COLO668 (cell line): ENCODE measurements at regions not wholly inside any gene's neighbourhood (a gene's known extent, or its start where the extent isn't known, plus 50 kb on each side); places are given as distances from the start of the nearest gene placed in this dataset.

Source experiments
- DNase-seq: peaks from one replicate; lab custom pipeline; 2025; ENCODE audit not compliant: unreplicated experiment; lab: John Stamatoyannopoulos, UW

DNA sequence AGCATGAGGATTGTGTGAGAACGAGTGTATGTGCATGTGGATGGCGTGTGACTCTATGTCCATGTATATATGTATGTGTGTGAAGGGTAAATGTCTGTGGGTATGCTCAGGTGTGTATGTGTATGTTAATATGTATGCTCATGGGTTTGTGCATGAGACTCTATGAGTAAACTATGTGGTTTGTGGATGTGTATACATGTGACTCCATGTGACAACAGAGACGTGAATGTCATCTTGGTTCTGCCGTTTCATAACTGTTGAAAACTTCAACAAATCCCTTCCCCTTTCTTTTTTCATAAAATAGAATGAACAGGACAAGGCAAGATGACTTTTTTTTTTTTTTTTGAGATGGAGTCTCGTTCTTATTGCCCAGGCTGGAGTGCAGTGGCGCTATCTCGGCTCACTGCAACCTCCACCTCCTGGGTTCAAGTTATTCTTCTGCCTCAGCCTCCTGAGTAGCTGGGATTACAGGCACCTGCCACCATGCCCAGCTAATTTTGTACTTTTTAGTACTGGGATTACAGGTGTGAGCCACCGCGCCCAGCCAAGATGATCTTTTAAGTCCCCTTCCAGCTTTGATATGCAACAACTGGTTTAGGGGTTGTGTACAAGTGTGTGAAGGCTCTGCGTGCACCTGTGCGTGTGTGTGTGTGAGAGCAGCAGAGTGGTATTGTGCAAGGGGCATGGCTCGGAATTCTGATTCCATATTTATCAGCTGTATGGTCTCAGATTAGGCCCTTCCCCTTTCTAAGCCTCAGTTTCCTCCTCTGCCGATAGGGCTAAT, 106.3 kb downstream of the EBNA1BP2 start:
- DNase-seq = no peak

DNA sequence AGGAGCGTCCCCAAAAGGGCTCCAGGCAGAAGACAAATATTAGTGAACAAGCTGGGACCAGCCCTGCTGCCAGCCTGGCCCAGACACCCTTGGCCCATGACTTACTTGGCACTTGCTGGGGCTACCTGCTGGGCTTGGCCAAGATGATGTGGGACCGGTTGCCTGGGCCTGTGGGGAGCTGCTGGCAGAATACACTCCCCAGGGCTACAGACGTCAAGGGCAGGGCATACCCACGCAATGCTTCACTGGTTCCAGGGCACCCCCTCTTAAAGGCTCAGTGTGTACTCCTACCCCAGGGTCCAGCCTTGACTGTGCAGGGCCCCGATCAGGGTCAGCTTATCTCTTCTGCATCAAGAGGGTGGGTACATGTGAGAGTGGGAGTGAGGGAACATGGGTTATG, 106.5 kb upstream of the SLC2A1 start:
- no peak for DNase-seq

DNA sequence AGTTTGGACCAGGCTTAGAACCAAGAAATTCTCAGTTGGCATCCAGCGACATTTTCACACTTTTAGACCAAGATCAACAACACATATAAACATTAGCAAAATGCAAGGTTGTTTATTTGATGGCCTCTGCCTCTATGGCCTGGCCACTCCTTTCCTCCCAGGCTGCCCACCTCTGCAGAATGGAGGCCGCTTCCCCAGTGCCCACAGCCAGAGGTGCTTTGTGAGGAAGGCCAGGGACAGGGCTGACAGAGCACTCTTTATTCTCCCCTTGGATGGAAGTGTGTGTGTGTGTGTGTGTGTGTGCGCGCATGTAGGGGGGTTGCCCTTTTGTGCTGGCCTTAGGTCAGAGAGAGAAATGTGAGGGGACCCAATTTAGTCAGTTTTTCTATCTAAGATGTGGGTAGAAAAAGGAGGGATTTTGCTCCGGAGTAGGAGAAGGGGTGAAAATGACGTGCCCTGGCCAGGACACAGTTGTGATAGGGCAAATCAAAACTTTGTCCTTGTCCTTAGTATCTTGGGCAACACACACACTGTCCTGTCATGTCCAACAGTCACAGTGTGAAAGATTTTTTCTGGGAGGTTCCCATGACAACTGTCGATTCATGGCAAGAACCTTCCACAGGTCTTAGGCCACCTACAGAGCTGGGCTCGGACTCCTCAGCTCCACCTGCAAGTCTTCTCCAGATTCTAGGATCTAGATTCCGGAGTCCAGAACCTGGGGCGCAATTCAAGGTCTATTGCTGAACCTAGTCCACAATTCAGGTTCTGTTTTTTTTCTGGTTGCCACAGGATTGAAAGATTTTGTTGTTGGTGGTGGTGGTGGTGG, 104.9 kb upstream of the SLC2A1 start:
- DNase-seq = no peak

DNA sequence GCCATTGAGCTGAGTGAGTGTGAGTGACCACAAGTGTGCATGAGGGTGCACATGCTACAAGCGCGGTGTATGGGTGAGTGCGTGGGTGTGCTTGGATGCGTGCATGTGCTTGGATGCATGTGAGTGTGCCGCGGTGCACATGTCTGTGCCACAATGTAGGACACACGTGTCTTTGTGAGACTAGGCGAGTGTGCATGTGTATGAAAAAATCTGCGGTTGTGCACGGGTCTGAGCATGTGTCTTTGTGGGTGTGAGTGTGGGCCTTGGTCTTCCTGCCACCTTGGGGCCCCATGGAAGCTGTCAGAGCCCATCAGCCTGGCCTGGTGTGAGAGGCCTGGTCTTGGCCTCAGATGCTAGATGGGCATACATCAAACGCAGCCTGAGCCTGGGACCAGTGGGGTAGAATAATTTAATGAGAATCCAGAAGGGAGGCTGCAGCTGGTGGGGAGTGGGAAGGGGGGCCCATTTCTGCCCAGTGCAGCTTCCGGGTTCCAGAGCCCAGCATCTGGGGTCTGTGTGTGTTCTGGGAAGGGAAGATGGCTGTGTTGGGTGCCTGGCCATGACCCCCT, 103.9 kb upstream of the SLC2A1 start:
- DNase-seq = no peak

DNA sequence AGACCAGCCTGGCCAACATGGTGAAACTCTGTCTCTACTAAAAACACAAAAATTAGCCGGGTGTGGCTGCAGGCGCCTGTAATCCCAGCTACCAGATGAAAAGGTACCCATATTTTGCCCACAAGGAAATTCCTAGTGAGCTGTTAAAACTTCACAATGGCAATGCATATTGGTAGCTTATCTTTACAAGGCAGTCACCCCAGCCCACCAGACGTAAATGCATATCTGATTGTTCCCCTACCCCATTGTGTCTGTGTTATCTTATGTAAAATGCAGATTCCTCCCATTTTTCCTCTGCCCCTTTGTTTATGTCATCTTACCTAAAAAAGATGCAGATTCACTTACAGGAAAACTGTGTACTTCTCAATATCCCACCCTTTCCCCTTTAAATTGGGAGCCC, 103.1 kb upstream of the SLC2A1 start:
- no peak for DNase-seq

DNA sequence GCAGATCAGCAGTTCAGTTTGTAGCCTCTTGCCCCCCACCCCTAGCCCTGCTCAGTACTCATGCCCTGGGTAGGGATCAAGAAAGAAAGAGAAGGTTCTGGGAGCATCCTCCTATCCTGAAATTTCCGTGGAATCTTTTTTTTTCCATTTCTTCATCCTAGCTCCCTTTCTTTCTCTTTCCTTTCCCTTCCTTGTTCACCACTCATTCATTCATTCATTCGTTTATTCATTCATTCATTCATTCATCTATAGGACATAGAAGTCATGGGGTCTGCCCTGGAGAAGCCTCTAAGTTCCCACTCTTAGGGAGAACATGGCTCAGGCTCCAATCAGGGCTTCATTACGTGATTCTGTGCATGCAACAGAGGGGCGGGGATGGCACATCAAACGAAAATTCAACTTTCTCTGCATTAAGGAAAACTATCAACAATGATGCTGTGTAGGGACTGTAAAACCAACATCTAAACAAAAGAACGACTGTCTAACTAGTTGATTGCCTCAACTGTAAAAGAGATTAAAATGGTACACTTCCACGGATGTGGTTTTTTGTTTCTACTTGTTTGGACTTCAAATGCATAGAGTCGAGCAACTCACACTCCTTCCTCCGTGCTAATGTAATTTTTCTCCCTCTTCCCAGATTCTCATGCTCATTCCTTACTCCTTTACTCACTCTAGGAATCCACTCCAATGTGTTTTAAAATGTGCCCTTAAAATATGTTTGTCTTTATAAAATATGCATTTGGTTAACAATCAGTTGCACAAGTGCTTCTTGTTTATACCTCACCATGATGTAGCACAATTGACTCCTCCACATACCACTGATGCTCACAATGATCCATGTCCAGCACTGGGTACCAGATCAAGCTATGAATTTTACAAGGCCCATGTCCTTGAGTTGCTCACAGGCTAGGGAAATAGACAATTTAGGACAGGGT, 101.2 kb upstream of the SLC2A1 start:
- no peak for DNase-seq

DNA sequence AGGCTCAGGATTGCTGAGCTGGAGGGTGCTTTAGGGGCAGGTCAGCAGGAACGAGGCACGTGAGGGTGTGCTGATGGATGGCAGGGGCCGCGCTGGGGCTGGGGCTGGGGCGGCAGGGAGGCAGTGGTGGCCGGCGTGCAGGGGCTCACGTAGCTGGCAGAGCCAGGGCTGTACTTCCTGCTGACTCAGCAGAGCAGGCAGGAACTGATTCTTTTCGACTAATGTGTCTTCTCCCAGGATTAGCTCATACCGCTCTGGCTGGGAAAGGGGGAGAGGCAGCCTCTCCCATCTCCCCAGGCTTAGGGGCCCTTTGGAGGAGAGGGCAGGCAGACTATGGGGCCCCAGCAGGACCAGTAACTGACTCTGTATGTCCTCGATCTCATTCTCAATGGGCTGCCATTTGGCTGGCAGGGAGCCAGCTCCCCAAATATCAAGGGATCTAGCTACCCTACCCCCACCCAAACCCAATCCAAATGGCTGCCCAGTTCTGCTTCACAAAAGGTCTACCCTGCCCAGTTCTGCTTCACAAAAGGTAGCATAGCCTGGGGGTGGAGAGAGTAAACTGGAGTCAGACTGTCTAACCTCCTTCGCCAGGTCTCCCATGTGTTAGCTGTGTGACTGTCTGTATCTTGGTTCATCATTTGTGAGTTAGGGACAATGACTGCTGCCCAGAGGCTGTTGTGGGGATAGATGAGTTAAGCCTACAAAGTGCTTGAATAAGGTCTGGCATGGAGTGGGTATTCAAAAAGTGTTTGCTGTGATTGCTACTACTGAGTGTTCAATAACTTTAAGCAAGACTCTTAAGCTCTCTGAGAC, 100.1 kb upstream of the SLC2A1 start:
- no peak for DNase-seq

DNA sequence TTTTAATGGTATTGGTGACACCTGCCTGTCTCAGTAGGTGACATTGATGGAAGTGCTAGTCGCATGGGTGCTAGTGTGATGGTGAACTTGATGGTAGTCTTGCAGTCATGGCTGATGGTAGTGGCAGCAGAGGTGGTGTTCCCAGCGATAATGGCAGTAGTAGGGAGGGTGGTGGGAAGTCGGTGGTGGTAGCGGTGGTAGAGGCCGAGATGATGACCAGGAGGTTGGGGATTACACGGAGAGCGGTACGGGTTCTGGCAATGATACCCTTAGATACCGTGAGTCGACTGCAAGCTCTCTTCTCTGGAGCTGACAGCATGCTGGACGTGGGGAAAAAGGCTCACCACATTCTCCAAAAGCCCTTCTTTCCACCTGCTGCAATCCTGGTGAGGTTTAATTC, 99.4 kb upstream of the SLC2A1 start:
- no peak for DNase-seq

DNA sequence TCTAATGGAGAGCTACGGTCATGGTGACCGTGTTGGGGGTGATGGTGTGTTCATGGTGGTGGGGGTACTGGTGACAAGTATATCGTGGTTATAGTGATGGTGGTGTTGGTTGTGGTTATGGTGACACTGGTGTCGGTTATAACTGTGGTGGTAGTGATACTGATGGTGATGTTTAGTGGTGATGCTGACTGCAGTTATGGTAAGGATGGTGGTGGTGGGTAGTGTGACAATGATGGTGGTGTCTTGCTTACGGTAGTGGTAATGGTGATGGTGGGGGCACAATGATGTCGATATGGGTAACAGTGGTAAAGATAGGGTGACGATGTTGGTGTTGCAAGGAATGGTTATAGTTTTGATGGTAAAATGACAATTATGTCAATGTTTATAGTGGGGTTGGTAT, 98.9 kb upstream of the SLC2A1 start:
- no peak for DNase-seq

DNA sequence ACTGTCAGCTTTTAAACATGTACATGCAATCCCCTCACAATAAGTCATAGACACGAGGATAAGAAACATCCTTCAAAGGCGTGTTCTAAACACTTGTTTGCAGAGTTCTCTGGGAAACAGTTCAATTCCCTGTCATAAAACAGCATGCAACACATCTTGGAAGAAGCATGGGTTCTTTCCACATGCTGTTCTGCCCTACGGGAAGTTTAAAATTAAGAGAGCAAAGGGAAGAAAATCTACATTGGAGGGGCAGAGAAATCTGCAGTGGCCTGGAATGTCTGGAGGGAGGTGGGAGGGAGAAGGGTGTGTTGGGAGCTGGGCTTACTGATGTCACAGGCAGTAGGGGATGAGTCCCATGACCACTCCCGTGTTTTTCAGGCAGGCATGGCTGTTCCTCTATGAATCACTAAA, 98.3 kb upstream of the SLC2A1 start:
- no peak for DNase-seq

DNA sequence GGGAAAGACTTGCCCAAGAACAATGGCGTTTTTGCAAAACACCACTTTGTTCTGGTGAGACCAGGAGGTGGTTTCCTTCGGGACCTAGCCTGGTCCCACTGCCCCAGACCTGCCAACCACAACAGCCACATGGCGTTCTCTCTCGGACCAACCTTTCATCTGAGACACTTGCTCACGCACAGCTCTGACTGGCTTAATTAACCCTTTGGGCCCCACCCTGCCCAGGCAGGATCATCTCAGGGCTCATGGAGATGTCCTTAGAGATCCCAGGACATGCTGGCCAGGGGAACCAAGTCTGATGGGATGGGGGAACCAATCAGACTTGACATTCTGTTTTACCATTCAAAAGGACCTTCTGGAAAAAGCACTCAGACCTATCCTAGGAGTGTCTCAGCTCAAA, 97.8 kb upstream of the SLC2A1 start:
- no peak for DNase-seq

DNA sequence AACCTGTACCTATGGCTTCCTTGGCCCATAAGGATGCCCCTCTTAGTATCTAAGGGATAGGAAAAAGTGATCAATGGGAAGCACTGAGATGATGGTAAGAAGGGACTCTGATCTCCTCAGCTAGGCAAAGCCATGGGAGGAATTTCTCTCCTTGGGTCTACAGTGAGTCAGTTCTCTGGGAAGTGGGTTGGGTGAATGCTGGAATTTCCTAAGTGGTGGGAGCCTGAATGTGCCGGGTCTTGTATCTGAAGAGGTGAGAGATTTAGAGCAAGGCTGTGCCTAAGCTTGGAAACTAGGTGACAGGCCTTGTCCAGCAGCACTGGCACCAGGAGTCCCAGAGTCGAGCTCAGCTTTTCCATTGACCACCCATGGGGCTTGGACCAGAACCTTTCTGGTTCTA, 96.3 kb upstream of the SLC2A1 start:
- DNase-seq = no peak

DNA sequence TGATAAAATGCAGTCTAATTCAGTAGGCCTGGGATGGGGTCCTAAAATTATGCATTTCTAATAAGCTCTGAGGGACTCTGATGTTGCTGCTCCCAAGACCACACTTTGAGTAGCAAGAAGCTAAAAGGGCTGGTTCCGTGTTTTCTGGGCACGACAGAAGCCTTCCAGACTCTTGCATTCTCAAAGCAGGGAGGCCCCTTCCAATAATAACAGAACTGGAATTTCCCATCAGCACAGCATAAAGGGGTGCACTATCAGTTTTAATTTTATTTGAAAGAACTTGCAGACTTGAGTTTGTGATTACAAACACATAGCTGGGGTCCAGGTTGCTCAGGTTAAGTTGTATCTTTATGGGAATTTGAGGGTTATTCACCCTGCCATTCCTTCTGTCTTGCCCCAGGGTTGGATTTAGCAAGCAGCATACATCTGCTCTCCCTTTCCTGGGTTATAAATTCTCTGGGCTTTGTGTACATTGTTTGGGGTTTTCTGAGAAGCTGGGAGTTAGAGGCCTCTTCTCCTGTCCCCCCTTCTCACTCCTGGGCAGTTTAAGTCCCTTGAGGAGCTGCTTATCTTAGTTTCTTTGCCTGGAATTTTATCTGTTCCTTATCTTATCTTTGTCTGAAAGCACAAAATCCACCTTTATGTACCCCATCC, 94.2 kb upstream of the SLC2A1 start:
- DNase-seq = no peak

DNA sequence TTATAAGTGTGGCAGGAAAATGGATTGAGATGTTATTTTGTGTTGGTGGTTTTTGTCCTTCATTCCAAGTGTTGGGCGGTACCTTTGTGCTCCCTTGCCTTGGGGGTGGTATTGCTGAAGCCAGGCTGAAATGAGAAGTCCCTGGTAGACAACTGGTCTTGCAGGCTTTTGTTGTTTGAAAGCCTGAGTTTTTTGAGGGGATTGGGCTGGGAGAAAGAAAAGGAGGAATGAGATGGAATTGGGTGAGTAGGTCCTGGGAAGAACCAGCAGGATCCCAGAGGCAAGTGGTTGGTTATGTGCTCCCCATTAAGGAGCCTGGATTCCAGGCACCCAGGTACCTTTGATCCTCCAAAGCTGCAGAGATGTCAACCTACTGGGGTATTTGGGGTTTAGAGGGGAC, 93.7 kb upstream of the SLC2A1 start:
- DNase-seq = no peak

DNA sequence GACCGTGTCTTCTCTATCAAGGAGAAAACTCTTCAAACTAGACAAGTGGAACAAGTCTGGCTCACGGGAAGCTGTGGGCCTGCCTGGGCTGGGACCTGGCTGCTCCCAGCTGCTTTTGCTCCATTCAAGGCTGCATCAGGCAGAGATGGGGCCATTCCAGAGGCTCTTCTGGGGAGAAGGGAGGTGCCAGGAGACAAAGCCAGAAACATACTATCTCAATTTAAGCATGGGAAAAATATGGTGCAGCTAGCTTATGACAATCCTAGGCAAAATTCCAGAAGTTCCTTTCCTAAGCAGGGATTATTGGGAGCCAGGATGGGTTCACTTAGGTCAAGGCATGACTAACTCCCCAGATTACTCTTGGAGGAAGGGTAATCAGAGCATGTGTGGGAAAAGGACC, 90.8 kb upstream of the SLC2A1 start:
- DNase-seq = no peak

DNA sequence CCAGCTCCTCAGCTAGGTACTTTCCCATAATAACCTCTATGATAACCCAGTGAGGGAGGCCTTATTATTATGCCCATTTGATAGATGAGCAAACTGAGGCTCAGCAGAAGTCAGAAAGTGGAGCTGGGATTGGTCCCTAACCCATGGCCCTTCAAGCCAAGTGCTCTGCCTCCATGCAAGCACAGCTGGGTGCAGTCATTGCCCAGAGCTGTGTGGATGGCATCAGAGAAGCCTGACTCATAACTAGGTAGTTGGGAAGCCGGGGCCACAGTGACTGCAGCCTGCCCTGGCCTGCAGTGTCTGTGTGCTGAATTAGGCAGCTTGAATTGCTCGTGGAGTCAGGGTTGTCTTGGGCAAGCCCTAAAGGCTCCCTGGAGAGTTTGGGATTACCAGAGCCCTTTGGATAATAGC, 89.9 kb upstream of the SLC2A1 start:
- DNase-seq = no peak

DNA sequence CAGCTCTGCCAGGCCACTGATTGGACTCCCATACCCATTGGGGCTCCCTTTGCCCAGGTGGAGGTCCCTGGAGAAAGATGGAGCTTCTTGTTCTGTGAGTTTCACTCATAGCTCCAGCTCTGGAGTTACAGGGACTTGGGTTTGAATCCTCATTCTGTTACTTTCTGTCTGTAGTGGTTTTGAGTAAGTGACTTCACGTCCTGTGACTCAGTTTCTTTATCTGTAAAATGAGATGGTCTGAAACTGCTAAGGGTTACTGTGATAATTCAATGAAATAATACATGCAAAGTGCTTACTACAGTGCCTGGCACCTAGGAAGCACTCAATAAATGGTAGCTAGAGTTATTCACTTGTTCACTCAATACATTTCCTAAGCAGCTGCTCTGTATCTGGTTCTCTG, 88.5 kb upstream of the SLC2A1 start:
- no peak for DNase-seq

DNA sequence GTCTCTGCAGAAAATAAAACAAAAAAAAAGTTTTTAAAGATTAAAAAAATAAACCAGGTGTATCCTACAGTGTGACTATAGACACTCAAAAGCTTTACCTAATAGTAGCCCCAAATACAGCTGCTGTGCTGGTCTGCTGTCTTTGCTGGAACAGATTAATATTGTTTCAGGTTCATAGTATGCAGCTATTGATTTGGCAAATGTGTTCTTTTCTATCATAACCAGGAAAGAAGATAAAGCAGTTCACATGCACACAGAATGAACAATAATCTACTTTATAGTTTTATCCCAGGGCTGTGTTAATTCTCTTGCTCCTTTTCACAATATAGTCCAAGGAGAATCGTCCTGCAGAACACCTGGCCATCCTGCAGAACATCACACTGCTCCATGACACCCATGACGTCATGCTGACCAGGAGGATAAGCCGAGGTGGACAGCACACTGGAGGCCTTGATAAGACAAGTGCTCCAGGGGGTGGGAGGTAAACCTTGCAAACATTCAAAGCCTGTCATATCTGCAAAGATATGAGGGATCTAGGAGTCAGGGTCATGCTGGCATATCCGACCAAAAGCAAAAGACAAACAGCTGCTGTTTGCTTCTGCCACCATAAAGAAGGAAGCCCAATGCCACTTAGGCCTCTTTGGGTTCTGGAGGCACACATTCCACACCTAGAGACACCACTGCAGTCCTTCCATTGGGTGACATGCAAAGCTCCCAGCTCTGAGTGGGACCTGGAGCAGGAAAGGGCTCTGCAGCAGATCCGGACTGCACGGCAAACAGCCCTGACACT, 86.1 kb upstream of the SLC2A1 start:
- DNase-seq = no peak

DNA sequence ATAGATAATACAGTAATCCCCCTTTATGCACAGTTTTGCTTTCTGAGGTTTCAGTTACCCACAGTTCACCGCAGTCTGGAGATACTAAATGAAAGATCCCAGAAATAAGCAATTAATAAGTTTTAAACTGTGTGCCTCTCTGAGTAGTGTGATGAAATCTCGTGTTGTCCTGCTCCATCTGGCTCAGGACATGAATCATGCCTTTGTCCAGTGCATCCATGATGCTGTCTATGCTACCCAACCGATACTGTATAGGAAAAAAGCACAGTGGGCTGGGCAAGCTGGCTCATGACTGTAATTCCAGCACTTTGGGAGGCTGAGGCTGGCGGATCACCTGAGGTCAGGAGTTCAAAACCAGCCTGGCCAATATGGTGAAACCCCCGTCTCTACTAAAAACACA, 85.0 kb upstream of the SLC2A1 start:
- DNase-seq = no peak
